ENCODE measurements at regions not wholly inside any gene's neighbourhood (a gene's known extent, or its start where the extent isn't known, plus 50 kb on each side); places are given as distances from the start of the nearest gene placed in this dataset.

DNA sequence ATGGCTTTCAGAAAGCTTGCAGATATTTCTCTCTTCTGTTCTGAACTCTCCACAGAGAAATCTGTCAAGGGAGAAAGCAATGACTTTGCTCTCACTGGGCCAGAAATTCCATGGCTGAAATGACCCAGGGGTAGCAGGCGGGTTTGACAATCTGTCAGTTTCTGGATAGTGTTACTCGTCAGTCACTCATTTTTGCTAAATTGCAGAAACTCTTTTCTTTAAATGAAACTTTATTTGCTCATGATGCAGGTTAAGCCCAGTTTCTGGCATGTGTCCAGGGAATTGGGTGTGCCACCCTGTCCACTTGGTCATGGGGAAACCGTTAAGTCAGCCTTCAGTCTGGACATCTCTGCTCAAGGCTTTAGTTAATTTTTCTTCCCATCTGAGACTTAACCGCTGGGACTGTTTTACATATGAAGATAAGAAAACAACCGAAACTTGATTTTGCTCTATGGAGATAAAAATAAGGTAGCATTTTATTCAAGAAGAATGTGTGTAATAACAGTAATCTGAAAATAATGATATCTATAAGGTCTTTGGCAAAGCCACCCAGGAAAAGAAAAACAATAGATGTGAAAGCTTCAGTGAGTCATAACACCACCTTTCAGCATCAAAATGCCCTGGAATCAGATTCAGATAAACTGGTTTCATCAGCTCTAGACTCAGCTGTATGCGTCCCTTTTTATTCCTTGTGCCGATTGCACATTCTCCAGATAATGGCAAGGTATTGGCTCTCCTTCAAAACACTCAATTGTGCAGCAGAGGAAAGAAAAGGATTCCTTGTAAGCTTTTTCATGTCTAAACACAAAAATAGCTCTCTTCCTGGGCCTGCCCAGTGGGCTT lies 308.3 kb downstream of the ZSWIM6 start:
- TF ChIP-seq ZNF70 (CRISPR knock-in tag; IDR thresholded peaks at IDR 0.05) (no peak), ESRRG (CRISPR knock-in tag; IDR thresholded peaks at IDR 0.05) (no peak), RARB (CRISPR knock-in tag; IDR thresholded peaks at IDR 0.05) (no peak), ZFP30 (CRISPR knock-in tag; IDR thresholded peaks at IDR 0.05) (no peak), ZNF565 (CRISPR knock-in tag; conservative IDR thresholded peaks at IDR 0.05; ENCODE audit: low read depth) (no peak), ARNTL (CRISPR knock-in tag; IDR thresholded peaks at IDR 0.05; ENCODE audit: borderline replicate concordance, low read depth) (no peak), TOX (CRISPR knock-in tag; IDR thresholded peaks at IDR 0.05; ENCODE audit: borderline replicate concordance) (no peak), GLIS3 (CRISPR knock-in tag; IDR thresholded peaks at IDR 0.05) (no peak)
- TF ChIP-seq, protein P1, sequence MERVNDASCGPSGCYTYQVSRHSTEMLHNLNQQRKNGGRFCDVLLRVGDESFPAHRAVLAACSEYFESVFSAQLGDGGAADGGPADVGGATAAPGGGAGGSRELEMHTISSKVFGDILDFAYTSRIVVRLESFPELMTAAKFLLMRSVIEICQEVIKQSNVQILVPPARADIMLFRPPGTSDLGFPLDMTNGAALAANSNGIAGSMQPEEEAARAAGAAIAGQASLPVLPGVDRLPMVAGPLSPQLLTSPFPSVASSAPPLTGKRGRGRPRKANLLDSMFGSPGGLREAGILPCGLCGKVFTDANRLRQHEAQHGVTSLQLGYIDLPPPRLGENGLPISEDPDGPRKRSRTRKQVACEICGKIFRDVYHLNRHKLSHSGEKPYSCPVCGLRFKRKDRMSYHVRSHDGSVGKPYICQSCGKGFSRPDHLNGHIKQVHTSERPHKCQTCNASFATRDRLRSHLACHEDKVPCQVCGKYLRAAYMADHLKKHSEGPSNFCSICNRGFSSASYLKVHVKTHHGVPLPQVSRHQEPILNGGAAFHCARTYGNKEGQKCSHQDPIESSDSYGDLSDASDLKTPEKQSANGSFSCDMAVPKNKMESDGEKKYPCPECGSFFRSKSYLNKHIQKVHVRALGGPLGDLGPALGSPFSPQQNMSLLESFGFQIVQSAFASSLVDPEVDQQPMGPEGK (CRISPR knock-in tag; IDR thresholded peaks at IDR 0.05; ENCODE audit: borderline replicate concordance): no peak
- TF ChIP-seq, protein P2, sequence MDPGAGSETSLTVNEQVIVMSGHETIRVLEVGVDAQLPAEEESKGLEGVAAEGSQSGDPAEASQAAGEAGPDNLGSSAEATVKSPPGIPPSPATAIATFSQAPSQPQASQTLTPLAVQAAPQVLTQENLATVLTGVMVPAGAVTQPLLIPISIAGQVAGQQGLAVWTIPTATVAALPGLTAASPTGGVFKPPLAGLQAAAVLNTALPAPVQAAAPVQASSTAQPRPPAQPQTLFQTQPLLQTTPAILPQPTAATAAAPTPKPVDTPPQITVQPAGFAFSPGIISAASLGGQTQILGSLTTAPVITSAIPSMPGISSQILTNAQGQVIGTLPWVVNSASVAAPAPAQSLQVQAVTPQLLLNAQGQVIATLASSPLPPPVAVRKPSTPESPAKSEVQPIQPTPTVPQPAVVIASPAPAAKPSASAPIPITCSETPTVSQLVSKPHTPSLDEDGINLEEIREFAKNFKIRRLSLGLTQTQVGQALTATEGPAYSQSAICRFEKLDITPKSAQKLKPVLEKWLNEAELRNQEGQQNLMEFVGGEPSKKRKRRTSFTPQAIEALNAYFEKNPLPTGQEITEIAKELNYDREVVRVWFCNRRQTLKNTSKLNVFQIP (CRISPR knock-in tag; IDR thresholded peaks at IDR 0.05; ENCODE audit: borderline replicate concordance, low read depth): no peak
- TF ChIP-seq, protein P3, sequence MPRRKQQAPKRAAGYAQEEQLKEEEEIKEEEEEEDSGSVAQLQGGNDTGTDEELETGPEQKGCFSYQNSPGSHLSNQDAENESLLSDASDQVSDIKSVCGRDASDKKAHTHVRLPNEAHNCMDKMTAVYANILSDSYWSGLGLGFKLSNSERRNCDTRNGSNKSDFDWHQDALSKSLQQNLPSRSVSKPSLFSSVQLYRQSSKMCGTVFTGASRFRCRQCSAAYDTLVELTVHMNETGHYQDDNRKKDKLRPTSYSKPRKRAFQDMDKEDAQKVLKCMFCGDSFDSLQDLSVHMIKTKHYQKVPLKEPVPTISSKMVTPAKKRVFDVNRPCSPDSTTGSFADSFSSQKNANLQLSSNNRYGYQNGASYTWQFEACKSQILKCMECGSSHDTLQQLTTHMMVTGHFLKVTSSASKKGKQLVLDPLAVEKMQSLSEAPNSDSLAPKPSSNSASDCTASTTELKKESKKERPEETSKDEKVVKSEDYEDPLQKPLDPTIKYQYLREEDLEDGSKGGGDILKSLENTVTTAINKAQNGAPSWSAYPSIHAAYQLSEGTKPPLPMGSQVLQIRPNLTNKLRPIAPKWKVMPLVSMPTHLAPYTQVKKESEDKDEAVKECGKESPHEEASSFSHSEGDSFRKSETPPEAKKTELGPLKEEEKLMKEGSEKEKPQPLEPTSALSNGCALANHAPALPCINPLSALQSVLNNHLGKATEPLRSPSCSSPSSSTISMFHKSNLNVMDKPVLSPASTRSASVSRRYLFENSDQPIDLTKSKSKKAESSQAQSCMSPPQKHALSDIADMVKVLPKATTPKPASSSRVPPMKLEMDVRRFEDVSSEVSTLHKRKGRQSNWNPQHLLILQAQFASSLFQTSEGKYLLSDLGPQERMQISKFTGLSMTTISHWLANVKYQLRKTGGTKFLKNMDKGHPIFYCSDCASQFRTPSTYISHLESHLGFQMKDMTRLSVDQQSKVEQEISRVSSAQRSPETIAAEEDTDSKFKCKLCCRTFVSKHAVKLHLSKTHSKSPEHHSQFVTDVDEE (CRISPR knock-in tag; IDR thresholded peaks at IDR 0.05): no peak
